RWPE1 (cell line): ENCODE measurements at regions not wholly inside any gene's neighbourhood (a gene's known extent, or its start where the extent isn't known, plus 50 kb on each side); places are given as distances from the start of the nearest gene placed in this dataset.
A peak's percentile ranks its signal among the peaks of the same experiment; 100 is the strongest.

Experiments
- CTCF ChIA-PET: fragments of 350-600 bp; sonication (Branson Sonifier 250); formaldehyde crosslinking; extraction: SDS; loops from one replicate; lab custom pipeline; 2021; lab: Yijun Ruan, JAX
- POLR2A ChIA-PET: fragments of 400-600 bp; formaldehyde crosslinking; extraction: SDS; loops from one replicate; lab custom pipeline; 2020; ENCODE audit warnings: antibody characterized with exemption; ENCODE audit not compliant: low non-redundant PET; lab: Yijun Ruan, JAX
- DNase-seq: peaks from one replicate; pipeline ENCODE4 v3.0.0; 2012; ENCODE audit warnings: low spot score
- H3K27ac ChIP-seq: fragments of 450-650 bp; 2 replicates; pipeline ENCODE4 v1.5.1; 2017
- TF ChIP-seq, protein P1 (sequence below): fragments of 450-650 bp; conservative IDR thresholded peaks from 2 replicates; pipeline ENCODE4 v1.5.1; 2017; ENCODE audit warnings: low read depth, mild to moderate bottlenecking

DNA sequence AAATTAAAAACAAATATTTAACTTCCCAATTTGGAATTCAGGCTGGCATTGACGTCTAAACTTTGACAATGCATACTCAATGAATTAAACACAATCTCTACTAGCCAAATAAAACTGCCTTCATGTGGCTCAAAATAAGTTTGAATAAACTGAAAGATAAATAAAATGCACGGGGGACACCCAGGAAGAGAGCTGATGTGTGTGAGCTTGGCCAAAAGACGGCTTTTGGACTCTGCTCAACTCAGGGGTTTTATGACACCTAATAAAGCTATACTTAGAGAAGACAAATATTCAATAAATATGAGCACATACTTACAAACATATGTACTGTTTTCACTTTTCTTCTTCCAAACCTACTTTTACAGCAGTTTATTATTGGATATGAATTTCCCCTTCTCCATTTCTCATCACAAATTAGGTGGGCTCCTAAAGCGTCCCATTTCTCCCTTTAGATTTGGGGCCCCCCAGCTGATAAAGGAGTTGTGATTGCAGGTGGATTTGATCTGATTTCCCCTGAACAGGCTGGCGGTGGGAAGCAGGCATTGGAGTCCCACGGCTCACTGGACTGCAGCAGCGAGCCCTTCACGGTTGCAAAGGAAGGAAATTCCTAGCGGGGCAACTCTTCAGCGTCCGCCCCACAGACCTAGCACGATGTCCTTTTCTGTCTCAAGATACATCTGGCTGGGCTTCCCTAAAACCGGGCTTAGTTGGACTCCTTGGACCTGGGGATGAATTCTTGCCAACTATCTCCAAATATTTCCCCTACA lies 79.6 kb downstream of the INSIG1 start:
- DNase-seq: no peak
- ChIA-PET CTCF (no interaction called here), POLR2A (no interaction called here)
- TF ChIP-seq, protein P1, sequence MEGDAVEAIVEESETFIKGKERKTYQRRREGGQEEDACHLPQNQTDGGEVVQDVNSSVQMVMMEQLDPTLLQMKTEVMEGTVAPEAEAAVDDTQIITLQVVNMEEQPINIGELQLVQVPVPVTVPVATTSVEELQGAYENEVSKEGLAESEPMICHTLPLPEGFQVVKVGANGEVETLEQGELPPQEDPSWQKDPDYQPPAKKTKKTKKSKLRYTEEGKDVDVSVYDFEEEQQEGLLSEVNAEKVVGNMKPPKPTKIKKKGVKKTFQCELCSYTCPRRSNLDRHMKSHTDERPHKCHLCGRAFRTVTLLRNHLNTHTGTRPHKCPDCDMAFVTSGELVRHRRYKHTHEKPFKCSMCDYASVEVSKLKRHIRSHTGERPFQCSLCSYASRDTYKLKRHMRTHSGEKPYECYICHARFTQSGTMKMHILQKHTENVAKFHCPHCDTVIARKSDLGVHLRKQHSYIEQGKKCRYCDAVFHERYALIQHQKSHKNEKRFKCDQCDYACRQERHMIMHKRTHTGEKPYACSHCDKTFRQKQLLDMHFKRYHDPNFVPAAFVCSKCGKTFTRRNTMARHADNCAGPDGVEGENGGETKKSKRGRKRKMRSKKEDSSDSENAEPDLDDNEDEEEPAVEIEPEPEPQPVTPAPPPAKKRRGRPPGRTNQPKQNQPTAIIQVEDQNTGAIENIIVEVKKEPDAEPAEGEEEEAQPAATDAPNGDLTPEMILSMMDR: no peak
- no peak overlapping the region for H3K27ac ChIP-seq

GRCh38 chr7:155377838-155378579 lies 79.9 kb upstream of the EN2 start:
- ChIA-PET CTCF (interaction anchor here (0.9 kb wide), 1 partner anchor 464 kb away, joined by 5 read pairs; no protein-coding TSS in a partner anchor), POLR2A (no interaction called here)
- TF ChIP-seq, protein P1: no peak
- H3K27ac ChIP-seq: no peak overlapping the region
- DNase-seq: peak; percentile 15

DNA sequence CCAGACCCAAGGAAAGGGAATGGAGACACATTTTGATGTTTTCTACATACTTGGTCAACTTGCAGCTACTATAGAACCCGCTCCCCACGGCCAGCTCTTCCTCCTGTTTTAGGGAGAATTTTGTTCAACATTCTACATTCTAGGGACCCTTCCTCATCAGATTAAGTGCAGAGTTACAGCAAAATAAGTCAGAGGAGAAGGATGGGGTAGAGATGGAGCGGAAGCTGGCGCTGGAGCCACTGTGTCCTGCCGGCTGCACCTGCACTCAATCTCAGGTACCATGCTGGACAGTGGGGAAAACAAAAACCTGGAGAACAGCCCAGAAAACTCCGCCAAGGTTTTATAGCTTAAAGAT lies 79.4 kb upstream of the EN2 start:
- TF ChIP-seq, protein P1: no peak
- no peak overlapping the region for H3K27ac ChIP-seq
- DNase-seq: no peak
- CTCF ChIA-PET: interaction anchor here (0.9 kb wide), 1 partner anchor 464 kb away, joined by 5 read pairs; no protein-coding TSS in a partner anchor
- POLR2A ChIA-PET: no interaction called here

- TF ChIP-seq, protein P1: no peak
- DNase-seq: no peak
- CTCF ChIA-PET: interaction anchor here (0.6 to 0.9 kb wide), 3 partner anchors 153 to 465 kb away, joined by 3 to 5 read pairs (median 3); no protein-coding TSS in a partner anchor
- POLR2A ChIA-PET: no interaction called here
- no peak overlapping the region for H3K27ac ChIP-seq
Observed at GRCh38 chr7:155378959-155379871, 78.7 kb upstream of the EN2 start.

DNA sequence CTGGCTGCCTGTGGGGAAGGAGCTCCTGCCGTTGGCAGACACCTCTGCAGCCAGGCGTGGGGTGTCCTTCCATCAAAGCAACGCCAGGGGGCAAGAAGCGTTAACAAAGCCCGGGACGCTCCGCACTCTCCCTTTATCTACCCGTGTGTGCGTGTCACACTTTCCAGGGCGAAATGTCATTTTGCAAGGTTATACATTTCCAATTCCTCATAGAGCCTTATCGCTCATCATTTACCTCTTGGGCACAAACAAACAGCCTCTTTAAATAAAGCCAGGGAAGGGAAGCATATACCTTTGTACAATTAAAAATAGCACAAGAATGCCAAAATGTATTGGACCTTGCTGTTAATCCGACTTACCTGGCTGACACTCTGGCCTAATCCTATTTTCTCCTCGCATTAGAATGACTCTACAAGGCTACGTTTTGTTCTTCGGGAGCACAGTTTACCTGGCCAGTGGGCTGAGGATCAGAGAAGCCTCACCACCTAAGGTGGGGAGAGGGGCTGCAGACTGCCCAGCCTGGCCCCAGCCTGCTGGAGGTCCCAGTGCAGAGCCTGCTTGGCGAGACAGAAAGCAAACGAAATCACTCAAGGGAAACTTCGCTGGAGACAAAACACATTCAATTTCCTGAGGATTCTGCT lies 77.6 kb upstream of the EN2 start:
- POLR2A ChIA-PET: no interaction called here

More for the DNA sequence above, 77.6 kb upstream of the EN2 start:
- CTCF ChIA-PET: interaction anchor here (0.6 to 0.8 kb wide), 4 partner anchors 8 to 210 kb away, joined by 3 to 4 read pairs (median 3); no protein-coding TSS in a partner anchor
- TF ChIP-seq, protein P1: peak; percentile 92
- H3K27ac ChIP-seq: no peak overlapping the region
- peak; percentile 76 for DNase-seq
